DMS114 treated with DMSO at 0.1 percent for 48 hours (cell line): ENCODE measurements at regions not wholly inside any gene's neighbourhood (a gene's known extent, or its start where the extent isn't known, plus 50 kb on each side); places are given as distances from the start of the nearest gene placed in this dataset.
"Not testable (repeated sequence)": the region's sequence is repeated elsewhere in the genome, so short reads cannot be mapped to it uniquely, and the experiment has no call there.

Source experiments
- DNase-seq: peaks from one replicate; lab custom pipeline; 2025; ENCODE audit not compliant: unreplicated experiment; lab: John Stamatoyannopoulos, UW

DNA sequence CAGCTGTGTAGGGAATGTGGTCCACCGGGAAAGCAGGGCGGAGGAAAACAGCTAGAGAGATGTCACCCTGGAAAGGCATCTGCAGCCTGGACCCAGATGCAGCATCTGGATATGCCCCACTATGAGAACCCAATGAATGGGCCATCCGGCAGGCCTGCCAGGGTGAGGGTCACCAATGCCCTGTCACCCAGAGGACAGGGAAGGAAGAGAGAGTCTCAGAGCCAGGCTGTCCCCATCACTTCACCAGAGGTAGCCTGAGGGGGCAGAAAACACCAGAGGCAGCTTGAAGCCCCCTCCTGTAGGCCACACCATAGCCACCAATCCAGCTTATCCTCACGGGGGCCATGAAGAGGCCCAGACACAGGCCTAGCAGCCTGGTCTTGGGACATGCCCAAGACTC is 118.8 kb downstream of the TUBA3C start:
- no peak for DNase-seq

DNA sequence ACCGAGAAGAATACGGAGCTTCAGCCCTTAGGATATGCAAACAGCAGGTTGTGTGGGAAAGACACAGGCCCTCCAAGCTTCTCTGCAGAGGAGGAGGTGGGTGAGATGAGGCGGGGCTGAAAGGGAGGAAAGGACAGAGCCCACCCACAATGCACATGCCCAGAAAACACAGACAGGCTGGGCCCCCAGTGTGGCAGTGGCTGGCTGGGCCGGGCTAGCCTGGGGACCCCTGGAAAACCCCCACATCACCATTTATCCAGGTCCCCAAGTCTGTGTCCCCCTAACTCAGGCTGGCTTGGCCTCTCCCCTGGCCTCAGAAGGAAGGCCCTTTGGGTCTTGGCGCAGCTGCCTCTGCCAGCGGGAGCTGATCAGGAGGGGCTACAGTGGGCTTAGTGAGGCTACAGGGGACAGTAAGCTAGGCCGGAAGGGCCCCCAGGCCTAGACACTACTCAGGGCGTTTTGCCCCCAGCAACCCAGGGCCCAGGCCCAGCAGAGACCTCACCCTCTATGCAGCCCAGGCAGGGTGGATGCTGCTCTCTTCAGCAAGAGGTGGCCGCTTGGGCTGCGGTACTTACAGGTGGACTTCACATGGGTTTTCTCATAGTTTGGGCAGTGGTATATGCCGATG is 119.5 kb downstream of the TUBA3C start:
- no peak for DNase-seq

DNA sequence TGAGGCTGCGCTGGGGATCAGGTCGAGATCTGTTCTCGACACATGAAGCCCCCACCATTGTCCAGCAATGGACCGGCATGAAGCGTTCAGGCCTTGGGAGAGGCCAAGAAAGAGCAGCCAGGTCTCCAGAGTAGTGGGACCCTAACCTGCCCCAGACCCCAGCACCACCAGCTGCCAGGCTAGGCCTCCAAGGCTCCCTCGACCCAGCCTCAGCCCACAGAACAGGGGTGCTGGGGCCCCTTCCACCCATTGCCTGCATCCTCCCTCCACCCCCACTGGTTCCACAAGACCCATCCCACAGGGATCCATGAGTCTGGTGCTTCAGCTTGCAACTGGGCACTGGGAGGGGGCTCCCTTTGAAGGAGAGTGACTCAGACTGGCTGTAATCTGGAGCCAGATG is 120.3 kb downstream of the TUBA3C start:
- DNase-seq: no peak

DNA sequence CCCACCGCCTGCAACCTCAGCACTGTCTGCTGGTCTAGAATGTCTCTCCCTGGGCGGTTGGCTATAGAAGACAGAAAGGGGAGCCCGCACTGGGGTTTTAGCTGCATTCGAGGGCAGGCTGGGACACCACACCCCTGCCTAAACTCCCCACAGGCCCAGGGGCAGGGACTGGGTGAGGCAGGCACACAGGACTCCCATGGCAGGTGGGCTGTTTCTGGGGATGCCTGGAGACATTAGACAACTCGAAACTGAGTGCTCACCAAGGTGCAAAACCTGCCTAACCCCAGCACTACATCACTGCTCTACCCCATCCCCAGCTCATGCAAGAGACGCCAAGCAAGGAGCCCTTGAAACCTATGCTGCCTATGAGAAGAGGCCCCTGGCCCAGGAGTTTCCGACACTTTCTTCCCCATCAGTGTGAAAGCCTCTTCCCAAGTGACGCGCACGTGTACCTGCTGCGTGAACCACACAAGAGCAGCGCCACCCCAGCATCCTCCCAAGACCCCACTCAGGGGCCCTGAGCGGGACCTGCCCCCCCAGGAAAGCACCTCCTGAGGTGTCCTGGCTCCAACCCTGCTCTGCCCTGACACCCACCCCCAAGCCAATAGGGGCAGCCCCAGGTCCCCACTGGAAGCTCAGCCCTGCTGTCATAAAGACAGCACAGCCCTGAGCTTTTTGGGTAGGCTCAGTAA is 121.2 kb downstream of the TUBA3C start:
- DNase-seq: no peak

DNA sequence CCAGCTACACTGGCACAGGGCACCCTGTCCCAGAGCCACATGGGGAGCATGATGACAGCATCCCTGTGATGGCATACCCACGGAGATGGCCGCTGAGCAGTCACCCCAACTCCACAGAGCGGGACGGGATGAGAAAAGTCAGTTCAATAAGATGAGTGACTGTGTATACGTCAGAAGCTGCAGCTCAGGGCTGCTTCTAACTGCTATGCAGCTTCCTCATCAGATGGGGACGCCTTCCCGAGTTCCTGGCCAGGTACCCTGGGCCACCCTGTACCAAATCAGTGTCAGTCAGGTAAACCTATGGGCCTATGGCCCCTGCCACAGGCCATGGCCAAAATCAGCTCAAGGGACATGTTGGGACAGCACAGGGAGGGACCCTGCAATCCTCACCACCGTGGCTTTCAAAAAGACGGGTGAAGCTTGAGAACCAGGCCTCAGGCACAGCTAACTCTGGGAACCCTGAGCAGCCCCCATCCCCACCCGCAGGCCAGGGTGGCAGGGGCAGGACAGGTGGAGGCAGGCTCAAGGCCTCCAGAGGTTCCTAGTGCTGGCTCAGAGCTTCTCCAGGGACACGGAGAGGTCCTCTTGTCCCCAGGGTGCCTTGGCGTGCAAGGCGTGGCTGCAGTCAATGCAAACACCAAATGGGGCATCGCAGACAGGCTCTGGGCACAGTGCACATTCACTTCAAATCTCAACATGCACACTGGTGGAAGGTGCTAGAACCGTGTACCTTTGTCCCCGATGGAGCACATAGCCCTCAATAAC is 122.4 kb downstream of the TUBA3C start:
- DNase-seq: no peak

DNA sequence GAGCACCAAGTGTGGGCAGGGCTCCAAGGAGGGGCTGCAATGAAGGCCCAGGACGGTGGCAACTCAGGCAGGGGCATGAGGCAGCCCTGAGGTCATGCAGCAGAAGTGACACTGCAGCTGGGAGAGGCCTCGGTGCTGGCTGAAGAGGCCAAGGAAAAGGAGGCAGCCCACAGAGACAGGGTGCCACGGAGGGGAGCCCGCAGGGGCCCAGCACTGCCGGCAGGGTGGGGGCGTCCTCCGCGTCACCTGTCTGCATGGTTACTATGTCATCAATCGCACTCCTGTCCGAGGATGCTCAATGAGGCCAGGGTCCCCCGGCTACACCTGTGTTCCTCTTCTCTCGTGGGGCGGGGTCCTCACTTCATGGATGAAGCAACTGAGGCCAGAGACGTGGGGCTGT is 123.1 kb downstream of the TUBA3C start:
- DNase-seq: no peak

DNA sequence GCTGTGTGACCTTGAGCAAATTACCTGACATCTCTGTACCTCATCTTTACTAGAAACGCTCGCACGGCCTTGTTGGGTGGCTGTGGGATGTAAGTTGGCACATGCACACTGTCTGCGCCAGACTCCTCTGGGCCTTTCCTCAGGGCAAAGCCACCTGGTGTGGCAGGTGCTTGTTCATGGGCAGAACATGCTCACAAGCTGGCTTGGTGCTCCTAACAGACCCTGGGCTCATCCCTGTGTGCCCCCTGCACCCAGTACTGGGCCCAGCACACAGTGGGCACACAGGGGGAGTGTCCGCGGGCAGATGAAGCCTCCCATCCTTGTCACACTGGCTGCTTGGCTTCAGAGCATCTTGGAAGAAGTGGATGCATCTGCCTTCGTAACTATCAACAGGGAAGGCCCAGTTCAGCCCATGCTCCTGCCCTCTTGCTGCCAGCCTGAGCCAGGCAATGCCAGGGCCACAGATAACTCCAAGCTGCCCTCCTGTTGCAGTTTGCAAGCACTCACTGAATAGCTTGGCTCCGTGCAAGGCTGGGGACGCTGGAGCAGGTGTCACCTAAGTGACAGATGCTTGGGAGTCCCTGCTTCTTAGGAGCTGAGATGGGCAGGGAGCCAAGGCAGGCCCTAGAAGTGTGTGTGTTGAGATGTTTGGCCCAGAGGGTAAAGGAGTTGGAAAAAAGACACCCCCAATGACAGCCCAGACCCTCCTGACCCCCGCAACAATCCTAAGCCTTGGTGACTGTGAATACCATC is 123.9 kb downstream of the TUBA3C start:
- no peak for DNase-seq

DNA sequence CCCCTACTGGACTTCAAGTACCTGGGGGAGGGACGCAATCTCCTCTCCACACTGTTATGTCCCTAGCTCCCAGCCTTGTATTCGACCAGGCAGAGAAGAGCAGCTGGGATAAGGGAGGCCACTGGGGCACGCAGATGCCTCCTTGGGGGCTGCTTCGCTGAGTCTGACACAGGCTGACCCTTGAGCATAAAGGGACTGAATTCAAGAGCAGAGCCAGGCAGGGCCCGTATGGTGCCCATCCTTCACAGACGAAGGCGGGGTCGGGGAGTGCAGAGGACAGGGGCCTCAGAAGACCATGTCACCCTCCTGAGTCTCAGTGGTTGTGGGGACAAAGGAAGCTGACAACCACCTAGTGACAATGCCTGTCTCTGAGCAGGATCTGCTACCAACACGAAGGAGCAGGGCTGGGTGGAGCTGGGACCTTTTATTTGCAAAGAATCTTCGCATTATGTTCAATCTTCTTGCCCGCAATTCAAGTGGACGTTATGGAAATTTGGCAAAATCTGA is 124.6 kb downstream of the TUBA3C start:
- DNase-seq: no peak

DNA sequence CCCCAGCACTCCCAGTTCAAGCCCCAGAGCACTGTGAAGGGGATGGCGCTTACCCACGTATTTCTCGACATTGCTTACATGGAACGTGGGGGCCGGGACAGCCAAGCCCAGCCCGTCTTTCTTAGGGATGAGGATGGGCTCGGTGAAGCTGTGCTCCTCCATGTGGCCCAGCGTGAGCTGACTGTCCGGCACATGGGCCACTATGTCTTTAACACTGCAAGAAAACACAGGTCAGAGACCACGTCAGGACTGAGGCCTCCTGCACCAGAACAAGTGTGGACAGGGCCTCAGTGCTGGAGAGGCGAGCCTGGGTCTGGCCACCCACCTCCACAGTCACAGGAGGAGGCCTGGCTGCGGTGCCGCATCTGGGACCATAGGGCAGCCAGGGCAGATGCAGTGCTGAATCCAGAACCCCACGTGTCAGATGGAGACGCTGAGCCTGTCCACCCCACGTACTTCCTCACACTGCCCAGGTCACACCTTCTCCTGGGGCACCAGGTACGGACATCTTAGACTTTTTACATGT is 125.2 kb downstream of the TUBA3C start:
- DNase-seq: no peak

DNA sequence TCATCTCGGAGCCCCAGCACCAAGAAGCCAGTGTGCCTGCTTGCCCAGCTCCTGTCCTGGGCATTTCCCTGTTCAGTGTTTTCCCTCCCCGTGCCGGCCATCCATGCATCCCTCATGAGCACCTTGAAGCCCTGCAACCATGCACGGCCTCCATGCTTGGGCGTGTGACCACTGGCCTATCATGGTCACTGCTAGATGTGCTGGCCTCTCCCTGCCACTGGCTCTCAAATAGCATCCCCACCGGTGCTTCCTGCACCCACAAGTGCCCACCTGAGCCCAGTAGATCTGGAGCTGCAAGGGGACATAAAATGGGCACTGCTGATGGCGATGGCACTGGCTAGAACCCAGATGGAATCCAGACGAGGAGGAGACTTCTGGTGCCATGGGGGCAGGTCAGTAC is 126.0 kb downstream of the TUBA3C start:
- no peak for DNase-seq

DNA sequence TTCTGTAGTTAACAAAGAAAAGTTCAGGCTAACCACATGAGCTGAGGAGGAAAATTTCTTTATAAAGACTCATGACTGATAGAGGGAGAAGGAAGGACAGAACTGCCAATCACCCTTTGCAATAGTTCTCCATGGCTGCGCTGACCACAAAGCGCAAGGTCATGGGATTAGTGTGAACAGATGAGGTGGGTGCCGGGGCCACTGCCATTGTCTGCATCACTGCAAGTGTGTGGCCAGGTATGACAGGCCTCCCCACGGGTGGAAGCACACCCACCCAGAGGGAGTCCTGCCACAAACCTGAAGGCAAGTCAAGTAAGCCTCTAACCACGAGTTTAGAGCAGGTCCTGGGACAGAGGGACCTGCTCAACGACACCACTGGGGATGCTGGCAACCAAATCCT is 128.1 kb downstream of the TUBA3C start:
- no peak for DNase-seq

DNA sequence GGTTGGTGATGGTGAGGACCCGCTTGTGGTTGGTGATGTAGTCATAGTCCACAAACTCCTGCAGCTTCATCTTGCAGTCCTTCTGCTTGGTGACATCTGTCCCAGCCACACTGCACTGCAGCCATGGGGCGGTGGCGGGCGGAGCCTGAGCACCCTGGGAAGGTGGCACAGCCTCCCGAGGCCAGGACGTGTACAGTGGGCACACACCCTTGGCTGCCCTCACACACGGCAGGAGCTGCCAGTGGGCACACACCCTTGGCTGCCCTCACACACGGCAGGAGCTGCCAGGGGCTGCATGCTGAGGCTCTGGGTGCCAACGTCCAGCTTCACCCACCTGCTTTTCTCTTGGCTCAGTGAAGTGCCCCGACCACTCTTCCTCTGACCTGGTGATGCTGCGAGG is 128.7 kb downstream of the TUBA3C start:
- DNase-seq: no peak

DNA sequence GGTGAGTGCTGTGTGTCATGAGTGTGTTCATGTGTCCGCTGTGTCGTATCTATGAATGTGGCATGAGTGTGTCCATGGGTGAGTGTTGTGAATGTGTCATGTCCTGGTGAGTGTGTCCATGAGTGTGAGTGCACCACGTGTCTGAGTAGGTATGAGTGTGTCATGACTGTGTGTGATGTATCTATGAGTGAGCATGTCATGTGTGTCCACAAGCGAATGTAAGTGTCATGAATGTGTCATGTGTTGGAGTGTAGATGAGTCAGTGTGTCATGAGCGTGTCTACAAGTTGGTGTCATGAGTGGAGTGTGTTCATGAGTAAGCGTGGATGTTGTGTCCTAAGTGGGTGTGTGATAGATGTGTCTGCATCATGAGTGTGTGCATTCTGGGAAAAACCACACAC is 129.4 kb downstream of the TUBA3C start:
- DNase-seq: no peak

DNA sequence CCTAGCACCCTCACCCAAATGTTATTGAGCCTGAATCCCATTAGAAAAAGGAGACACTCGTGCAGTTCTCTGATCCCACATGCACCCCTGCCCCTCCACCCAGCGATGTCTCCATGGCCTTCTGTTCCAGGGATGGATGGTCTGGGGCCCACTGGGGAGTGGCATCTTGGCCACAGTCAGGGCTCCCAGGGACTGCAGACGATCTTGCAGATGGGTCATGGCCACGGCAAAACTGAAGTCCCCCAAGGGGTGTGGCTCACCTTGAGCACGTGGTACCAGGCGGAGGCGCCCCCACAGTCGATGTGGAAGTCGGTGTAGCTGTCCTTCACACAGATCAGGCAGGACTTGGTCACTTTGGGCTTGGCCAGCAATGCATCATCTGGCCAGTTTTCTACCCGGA is 130.7 kb downstream of the TUBA3C start:
- DNase-seq: no peak

DNA sequence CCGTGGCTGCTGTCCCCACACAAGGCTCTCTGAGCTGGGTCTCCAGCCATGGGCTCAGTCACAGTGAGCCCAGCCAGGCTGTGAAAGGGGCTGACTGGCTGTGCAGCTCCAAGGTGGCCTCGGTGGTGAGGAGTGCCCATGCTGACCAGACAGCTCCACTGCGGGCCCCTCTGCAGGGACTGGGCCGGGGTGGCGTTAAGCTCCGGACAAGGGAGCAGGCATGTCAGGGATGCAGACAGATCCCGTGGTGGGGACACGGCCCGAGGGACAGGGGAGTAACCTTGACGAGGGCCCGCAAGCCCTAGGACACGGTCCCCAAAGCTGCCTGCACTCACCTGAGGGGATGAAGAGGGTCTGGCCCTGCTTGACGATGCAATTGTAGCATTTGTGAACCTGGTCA is 132.0 kb downstream of the TUBA3C start:
- DNase-seq: not testable (repeated sequence)

DNA sequence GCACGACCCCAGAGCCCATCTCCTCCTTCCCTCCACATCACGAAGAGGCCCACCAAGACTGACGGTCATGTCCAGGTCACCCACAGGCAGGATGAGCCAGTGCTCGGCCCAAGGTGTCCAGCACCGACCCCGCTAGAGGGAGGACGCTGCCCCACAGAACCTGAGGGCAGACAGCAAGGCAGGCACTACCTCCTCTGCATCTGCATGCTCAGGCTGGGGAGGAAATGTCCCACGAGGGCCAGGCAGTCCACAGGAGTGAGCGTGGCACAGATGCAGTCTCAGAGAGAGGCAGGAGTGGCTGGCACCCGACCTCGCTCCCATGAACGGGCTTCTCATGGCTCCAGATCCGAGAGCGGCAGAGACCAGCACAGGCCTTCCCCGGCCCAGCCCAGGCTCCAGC is 133.2 kb downstream of the TUBA3C start:
- DNase-seq: no peak

DNA sequence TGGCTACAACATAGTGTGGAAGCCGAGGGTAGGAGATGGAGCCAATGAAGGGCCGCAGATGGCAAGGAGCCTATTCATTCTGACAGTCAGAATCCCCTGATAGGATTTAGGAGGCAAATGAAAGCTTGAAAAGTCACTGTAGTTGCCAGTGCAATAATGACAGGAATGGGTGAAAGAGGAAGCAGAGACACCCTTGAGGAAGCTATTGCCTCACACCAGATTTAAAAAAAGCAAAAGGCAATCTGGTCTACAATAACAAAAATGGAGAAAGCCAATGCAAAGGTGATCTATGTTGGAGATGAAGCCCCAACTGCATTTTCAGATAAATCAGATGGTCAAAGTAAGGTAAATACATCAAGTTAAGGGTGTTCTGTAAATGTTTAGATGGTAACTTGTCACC is 158.5 kb downstream of the TUBA3C start:
- no peak for DNase-seq

DNA sequence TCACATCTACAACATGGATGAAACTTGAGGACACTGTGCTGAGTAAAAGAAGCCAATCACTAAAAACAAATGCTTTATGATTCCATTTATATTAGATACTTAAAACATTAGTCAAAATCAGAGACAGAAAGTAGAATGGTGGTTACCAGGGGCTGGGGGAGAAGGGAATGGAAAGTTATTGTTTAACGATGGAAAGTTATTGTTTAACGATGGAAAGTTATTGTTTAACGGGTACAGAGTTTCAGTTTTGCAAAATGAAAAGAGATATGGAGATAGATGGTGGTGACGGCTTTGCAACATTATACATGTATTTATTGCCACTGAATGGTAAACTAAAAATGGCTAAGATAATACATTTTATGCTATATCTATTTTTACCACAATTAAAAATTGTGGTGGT is 160.6 kb downstream of the TUBA3C start:
- no peak for DNase-seq

DNA sequence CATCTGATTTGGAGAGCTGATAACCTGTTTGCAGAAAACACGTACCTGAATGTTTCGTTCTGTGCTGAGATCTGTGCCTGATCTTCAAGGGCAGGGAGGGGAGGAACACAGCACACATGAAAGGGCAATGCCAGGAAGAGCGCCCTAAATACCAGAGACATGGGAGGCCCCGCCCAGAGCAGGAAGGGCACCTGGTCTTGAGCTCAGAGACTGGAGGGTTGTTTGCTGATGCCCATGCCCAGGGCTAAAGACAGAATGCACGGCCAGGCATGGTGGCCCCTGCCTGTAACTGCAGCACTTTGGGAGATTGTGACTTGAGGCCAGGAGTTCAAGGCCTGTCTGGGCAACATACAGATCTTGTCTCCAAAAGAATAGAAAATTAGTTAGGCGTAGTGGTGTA is 183.2 kb downstream of the TUBA3C start:
- no peak for DNase-seq

DNA sequence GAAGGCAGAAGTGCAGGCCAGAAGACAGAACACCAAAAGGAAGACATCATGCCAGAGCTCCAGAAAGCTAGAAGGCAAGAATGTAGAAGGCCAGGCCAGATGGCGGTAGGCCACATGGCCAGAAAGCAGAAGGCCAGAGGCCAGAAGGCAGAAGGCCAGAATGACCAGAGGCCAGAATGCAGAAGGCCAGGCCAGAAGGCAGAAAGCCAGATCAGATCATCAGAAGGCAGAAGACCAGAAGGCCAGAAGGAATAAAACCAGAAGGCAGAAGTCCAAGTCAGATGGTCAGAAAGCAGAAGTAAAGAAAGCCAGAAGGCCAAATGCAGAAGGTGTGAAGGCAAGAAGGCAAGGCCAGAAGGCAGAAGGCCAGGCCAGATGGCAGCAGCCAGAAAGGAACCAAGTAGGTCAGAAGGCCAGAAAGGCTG is 185.0 kb downstream of the TUBA3C start:
- DNase-seq: no peak

DNA sequence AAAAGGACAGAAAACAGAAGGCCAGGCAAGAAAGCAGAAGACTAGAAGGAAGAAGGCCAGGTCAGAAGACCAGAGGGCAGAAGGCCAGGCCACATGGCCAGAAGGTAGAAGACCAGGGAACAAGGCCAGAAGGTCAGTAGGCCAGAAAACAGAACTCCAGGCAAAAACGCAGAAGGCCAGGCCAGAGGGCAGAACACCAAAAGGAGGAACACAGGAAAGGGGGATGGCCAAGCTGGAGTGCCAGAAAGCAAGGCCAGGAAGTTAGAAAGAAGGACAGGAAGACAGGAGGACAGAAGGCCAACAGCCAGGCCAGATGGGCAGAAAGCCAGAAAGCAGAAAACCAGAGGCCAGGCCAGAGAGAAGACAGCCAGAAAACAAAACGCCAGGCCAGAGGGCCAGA is 185.4 kb downstream of the TUBA3C start:
- DNase-seq: no peak
